WTC11 (cell line): ENCODE measurements at regions not wholly inside any gene's neighbourhood (a gene's known extent, or its start where the extent isn't known, plus 50 kb on each side); places are given as distances from the start of the nearest gene placed in this dataset.

Source experiments
- ATAC-seq: fragments of 200-7000 bp; cut with Tn5 transposase; 2 replicates; pipeline ENCODE4 v1.10.0; 2021; ENCODE audit warnings: mild to moderate bottlenecking, moderate library complexity
- CTCF ChIA-PET: fragments of 300-600 bp; sonication (Branson Sonifier 250); formaldehyde crosslinking; loops from one replicate; lab custom pipeline; 2021; ENCODE audit warnings: antibody characterized with exemption; lab: Charles Lee
- POLR2A ChIA-PET: fragments of 350-600 bp; sonication (Branson Sonifier 250); formaldehyde crosslinking; loops from one replicate; lab custom pipeline; 2021; ENCODE audit warnings: antibody characterized with exemption; lab: Charles Lee
- DNase-seq: peaks from one replicate; pipeline ENCODE4 v3.0.0; 2021; ENCODE audit warnings: low spot score
- H3K27ac Mint-ChIP-seq: 2 replicates; pipeline ENCODE4 v1.8.0; 2021; ENCODE audit warnings: mixed read lengths
- H3K27me3 Mint-ChIP-seq: 2 replicates; pipeline ENCODE4 v1.8.0; 2021; ENCODE audit warnings: low read depth, mild to moderate bottlenecking, moderate library complexity, mixed read lengths
- H3K36me3 Mint-ChIP-seq: 2 replicates; pipeline ENCODE4 v1.8.0; 2021; ENCODE audit warnings: mixed read lengths
- H3K4me1 Mint-ChIP-seq: 2 replicates; pipeline ENCODE4 v1.8.0; 2022; ENCODE audit warnings: mixed read lengths
- H3K4me3 Mint-ChIP-seq: 2 replicates; pipeline ENCODE4 v1.8.0; 2021; ENCODE audit warnings: mild to moderate bottlenecking, moderate library complexity, mixed read lengths
- H3K9me3 Mint-ChIP-seq: 2 replicates; pipeline ENCODE4 v1.8.0; 2021; ENCODE audit warnings: mixed read lengths
- ATF1 ChIP-seq: sonication (generic); formaldehyde crosslinking; IDR thresholded peaks from 2 replicates; pipeline ENCODE4 v1.8.1; 2023; ENCODE audit warnings: mild to moderate bottlenecking, moderate library complexity, missing genetic modification reagents
- EMX1 ChIP-seq: fragments of 250-450 bp; sonication (Bioruptor Pico); IDR thresholded peaks from 2 replicates; pipeline ENCODE4 v1.8.0; 2021; ENCODE audit warnings: mild to moderate bottlenecking
- FOXK1 ChIP-seq: sonication (generic); formaldehyde crosslinking; IDR thresholded peaks from 2 replicates; pipeline ENCODE4 v1.8.0; 2022; ENCODE audit warnings: mild to moderate bottlenecking, moderate library complexity, missing genetic modification reagents
- GRHL2 ChIP-seq: fragments of 250-450 bp; sonication (Bioruptor Pico); IDR thresholded peaks from 2 replicates; pipeline ENCODE4 v1.8.0; 2022; ENCODE audit warnings: mild to moderate bottlenecking, moderate library complexity; ENCODE audit not compliant: insufficient replicate concordance, severe bottlenecking
- IRF2 ChIP-seq: sonication (generic); formaldehyde crosslinking; IDR thresholded peaks from 2 replicates; pipeline ENCODE4 v1.8.0; 2022; ENCODE audit warnings: low read depth, missing genetic modification reagents, borderline replicate concordance
- JUN ChIP-seq: sonication (generic); formaldehyde crosslinking; IDR thresholded peaks from 2 replicates; pipeline ENCODE4 v1.8.0; 2023; ENCODE audit warnings: mild to moderate bottlenecking, missing genetic modification reagents
- MXD4 ChIP-seq: fragments of 250-450 bp; sonication (Bioruptor Pico); IDR thresholded peaks from 2 replicates; pipeline ENCODE4 v1.8.0; 2021; ENCODE audit warnings: mild to moderate bottlenecking, moderate library complexity, borderline replicate concordance
- ZBTB21 ChIP-seq: sonication (generic); formaldehyde crosslinking; IDR thresholded peaks from 2 replicates; pipeline ENCODE4 v1.8.1; 2023; ENCODE audit warnings: mild to moderate bottlenecking, missing genetic modification reagents, borderline replicate concordance
- ZMAT4 ChIP-seq: fragments of 250-450 bp; sonication (Bioruptor Pico); IDR thresholded peaks from 2 replicates; pipeline ENCODE4 v1.9.0; 2021; ENCODE audit warnings: mild to moderate bottlenecking
- ZNF219 ChIP-seq: sonication (generic); formaldehyde crosslinking; IDR thresholded peaks from 2 replicates; pipeline ENCODE4 v1.8.0; 2023; ENCODE audit warnings: missing genetic modification reagents, mild to moderate bottlenecking, borderline replicate concordance
- ZNF232 ChIP-seq: sonication (generic); formaldehyde crosslinking; IDR thresholded peaks from 2 replicates; pipeline ENCODE4 v1.8.0; 2022; ENCODE audit warnings: mild to moderate bottlenecking, missing genetic modification reagents
- ZNF532 ChIP-seq: fragments of 250-450 bp; sonication (Bioruptor Pico); IDR thresholded peaks from 2 replicates; pipeline ENCODE4 v1.9.0; 2021; ENCODE audit warnings: mild to moderate bottlenecking, borderline replicate concordance
- TF ChIP-seq, protein P1 (sequence below): sonication (generic); formaldehyde crosslinking; IDR thresholded peaks from 2 replicates; pipeline ENCODE4 v1.8.0; 2023; ENCODE audit warnings: mild to moderate bottlenecking, missing genetic modification reagents
- TF ChIP-seq, protein P2 (sequence below): sonication (generic); formaldehyde crosslinking; IDR thresholded peaks from 2 replicates; pipeline ENCODE4 v1.8.0; 2022; ENCODE audit warnings: mild to moderate bottlenecking, missing genetic modification reagents
- TF ChIP-seq, protein P3 (sequence below): sonication (generic); formaldehyde crosslinking; conservative IDR thresholded peaks from 2 replicates; pipeline ENCODE4 v1.8.1; 2023; ENCODE audit warnings: mild to moderate bottlenecking, low read depth, missing genetic modification reagents, moderate library complexity
- TF ChIP-seq, protein P4 (sequence below): fragments of 250-450 bp; sonication (Bioruptor Pico); IDR thresholded peaks from 2 replicates; pipeline ENCODE4 v1.9.0; 2021; ENCODE audit warnings: moderate library complexity, mild to moderate bottlenecking, inconsistent platforms, borderline replicate concordance
- TF ChIP-seq, protein P5 (sequence below): sonication (generic); formaldehyde crosslinking; IDR thresholded peaks from 2 replicates; pipeline ENCODE4 v1.8.0; 2022; ENCODE audit warnings: missing genetic modification reagents

- CTCF ChIA-PET, result interaction anchor here (1.1 kb wide), 1 partner anchor 189 kb away, joined by 3 read pairs; no protein-coding TSS in a partner anchor
- ATAC-seq (no peak), DNase-seq (no peak)
- Mint-ChIP-seq H3K4me1 (no peaks in the 10 kb centered on the region), H3K9me3 (peaks cover 24% of the 10 kb centered on the region), H3K27ac (no peak overlapping the region), H3K27me3 (peaks cover 83% of the 10 kb centered on the region), H3K36me3 (peaks cover 16% of the 10 kb centered on the region), H3K4me3 (no peak overlapping the region)
- POLR2A ChIA-PET, result no interaction called here
- TF ChIP-seq ZNF219 (CRISPR knock-in tag) (no peak), ZNF232 (CRISPR knock-in tag) (no peak), IRF2 (no peak), ATF1 (CRISPR knock-in tag) (no peak), EMX1 (CRISPR knock-in tag) (no peak), ZMAT4 (CRISPR knock-in tag) (no peak), GRHL2 (CRISPR knock-in tag) (no peak), MXD4 (CRISPR knock-in tag) (no peak), JUN (no peak), ZBTB21 (CRISPR knock-in tag) (no peak)
- TF ChIP-seq, protein P1, sequence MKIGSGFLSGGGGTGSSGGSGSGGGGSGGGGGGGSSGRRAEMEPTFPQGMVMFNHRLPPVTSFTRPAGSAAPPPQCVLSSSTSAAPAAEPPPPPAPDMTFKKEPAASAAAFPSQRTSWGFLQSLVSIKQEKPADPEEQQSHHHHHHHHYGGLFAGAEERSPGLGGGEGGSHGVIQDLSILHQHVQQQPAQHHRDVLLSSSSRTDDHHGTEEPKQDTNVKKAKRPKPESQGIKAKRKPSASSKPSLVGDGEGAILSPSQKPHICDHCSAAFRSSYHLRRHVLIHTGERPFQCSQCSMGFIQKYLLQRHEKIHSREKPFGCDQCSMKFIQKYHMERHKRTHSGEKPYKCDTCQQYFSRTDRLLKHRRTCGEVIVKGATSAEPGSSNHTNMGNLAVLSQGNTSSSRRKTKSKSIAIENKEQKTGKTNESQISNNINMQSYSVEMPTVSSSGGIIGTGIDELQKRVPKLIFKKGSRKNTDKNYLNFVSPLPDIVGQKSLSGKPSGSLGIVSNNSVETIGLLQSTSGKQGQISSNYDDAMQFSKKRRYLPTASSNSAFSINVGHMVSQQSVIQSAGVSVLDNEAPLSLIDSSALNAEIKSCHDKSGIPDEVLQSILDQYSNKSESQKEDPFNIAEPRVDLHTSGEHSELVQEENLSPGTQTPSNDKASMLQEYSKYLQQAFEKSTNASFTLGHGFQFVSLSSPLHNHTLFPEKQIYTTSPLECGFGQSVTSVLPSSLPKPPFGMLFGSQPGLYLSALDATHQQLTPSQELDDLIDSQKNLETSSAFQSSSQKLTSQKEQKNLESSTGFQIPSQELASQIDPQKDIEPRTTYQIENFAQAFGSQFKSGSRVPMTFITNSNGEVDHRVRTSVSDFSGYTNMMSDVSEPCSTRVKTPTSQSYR, result no peak
- TF ChIP-seq, protein P2, sequence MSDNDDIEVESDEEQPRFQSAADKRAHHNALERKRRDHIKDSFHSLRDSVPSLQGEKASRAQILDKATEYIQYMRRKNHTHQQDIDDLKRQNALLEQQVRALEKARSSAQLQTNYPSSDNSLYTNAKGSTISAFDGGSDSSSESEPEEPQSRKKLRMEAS (CRISPR knock-in tag), result no peak
- TF ChIP-seq, protein P3, sequence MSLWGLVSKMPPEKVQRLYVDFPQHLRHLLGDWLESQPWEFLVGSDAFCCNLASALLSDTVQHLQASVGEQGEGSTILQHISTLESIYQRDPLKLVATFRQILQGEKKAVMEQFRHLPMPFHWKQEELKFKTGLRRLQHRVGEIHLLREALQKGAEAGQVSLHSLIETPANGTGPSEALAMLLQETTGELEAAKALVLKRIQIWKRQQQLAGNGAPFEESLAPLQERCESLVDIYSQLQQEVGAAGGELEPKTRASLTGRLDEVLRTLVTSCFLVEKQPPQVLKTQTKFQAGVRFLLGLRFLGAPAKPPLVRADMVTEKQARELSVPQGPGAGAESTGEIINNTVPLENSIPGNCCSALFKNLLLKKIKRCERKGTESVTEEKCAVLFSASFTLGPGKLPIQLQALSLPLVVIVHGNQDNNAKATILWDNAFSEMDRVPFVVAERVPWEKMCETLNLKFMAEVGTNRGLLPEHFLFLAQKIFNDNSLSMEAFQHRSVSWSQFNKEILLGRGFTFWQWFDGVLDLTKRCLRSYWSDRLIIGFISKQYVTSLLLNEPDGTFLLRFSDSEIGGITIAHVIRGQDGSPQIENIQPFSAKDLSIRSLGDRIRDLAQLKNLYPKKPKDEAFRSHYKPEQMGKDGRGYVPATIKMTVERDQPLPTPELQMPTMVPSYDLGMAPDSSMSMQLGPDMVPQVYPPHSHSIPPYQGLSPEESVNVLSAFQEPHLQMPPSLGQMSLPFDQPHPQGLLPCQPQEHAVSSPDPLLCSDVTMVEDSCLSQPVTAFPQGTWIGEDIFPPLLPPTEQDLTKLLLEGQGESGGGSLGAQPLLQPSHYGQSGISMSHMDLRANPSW, result no peak
- TF ChIP-seq, all 79 proteins: peak for 0
These were observed 275.9 kb upstream of the CDH4 start for GRCh38 chr20:60976139-60976538.

DNA sequence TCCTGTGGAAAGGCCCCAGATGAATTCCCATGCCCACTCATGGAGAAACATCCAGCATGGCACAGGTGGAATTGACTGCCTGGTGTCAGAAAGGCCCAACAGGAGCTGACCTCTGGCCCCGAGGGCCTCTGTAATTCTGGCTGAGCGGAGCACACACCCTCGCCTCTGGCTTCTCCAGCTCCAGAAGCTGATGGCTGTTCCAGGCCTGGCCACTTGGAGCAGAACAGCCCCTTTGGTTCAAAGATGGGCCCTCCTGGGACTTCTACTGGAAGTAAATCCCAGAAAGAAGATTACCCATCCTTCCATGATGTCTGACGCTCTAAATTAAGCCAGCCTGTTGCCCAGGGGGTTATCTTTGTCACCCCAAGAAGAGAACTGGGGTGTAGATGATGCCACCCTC lies 275.1 kb upstream of the CDH4 start:
- ATAC-seq, result peak; percentile 68
- Mint-ChIP-seq H3K27ac (no peak overlapping the region), H3K9me3 (peaks cover 24% of the 10 kb centered on the region), H3K4me1 (no peaks in the 10 kb centered on the region), H3K4me3 (no peak overlapping the region), H3K36me3 (peaks cover 16% of the 10 kb centered on the region), H3K27me3 (peaks cover 76% of the 10 kb centered on the region)
- peak; percentile 25 for DNase-seq
- POLR2A ChIA-PET, result no interaction called here
- CTCF ChIA-PET, result interaction anchor here (0.8 to 1.3 kb wide), 4 partner anchors 9 to 252 kb away, joined by 3 read pairs; no protein-coding TSS in a partner anchor
- TF ChIP-seq, protein P4, sequence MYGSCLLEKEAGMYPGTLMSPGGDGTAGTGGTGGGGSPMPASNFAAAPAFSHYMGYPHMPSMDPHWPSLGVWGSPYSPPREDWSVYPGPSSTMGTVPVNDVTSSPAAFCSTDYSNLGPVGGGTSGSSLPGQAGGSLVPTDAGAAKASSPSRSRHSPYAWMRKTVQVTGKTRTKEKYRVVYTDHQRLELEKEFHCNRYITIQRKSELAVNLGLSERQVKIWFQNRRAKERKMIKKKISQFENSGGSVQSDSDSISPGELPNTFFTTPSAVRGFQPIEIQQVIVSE (CRISPR knock-in tag), result no peak
- TF ChIP-seq, protein P5, sequence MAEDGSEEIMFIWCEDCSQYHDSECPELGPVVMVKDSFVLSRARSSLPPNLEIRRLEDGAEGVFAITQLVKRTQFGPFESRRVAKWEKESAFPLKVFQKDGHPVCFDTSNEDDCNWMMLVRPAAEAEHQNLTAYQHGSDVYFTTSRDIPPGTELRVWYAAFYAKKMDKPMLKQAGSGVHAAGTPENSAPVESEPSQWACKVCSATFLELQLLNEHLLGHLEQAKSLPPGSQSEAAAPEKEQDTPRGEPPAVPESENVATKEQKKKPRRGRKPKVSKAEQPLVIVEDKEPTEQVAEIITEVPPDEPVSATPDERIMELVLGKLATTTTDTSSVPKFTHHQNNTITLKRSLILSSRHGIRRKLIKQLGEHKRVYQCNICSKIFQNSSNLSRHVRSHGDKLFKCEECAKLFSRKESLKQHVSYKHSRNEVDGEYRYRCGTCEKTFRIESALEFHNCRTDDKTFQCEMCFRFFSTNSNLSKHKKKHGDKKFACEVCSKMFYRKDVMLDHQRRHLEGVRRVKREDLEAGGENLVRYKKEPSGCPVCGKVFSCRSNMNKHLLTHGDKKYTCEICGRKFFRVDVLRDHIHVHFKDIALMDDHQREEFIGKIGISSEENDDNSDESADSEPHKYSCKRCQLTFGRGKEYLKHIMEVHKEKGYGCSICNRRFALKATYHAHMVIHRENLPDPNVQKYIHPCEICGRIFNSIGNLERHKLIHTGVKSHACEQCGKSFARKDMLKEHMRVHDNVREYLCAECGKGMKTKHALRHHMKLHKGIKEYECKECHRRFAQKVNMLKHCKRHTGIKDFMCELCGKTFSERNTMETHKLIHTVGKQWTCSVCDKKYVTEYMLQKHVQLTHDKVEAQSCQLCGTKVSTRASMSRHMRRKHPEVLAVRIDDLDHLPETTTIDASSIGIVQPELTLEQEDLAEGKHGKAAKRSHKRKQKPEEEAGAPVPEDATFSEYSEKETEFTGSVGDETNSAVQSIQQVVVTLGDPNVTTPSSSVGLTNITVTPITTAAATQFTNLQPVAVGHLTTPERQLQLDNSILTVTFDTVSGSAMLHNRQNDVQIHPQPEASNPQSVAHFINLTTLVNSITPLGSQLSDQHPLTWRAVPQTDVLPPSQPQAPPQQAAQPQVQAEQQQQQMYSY, result no peak
- TF ChIP-seq ZNF532 (CRISPR knock-in tag) (no peak), FOXK1 (CRISPR knock-in tag) (no peak)
